HEK293 (cell line): ENCODE measurements at regions not wholly inside any gene's neighbourhood (a gene's known extent, or its start where the extent isn't known, plus 50 kb on each side); places are given as distances from the start of the nearest gene placed in this dataset.

ENCODE experiments used
- FEZF1 ChIP-seq: fragments of 450-650 bp; formaldehyde crosslinking; IDR thresholded peaks from 2 replicates; pipeline ENCODE4 v1.5.1; 2016; ENCODE audit warnings: missing biosample characterization, missing genetic modification characterization
- SALL2 ChIP-seq: fragments of 450-650 bp; formaldehyde crosslinking; IDR thresholded peaks from 2 replicates; pipeline ENCODE4 v1.5.0; 2017; ENCODE audit warnings: missing biosample characterization, mild to moderate bottlenecking, missing genetic modification characterization, borderline replicate concordance
- ZNF24 ChIP-seq: fragments of 450-650 bp; formaldehyde crosslinking; IDR thresholded peaks from 2 replicates; pipeline ENCODE4 v1.5.1; 2016; ENCODE audit warnings: missing biosample characterization, missing genetic modification characterization
- ZNF274 ChIP-seq, 2 experiments: fragments of 200-500 bp in 1 of 2; fragments of 450-650 bp in 1 of 2; sonication (Bioruptor generic) in 1 of 2; formaldehyde crosslinking in 1 of 2; IDR thresholded peaks; 2 replicates each; pipeline versions ENCODE4 v1.5.1 to v1.6.1; 2014 to 2016; ENCODE audit warnings: borderline replicate concordance in 1 of 2, inconsistent platforms in 1 of 2, low read length in 1 of 2, missing biosample characterization in 1 of 2, missing genetic modification characterization in 1 of 2
- ZNF548 ChIP-seq: fragments of 450-650 bp; formaldehyde crosslinking; IDR thresholded peaks from 2 replicates; pipeline ENCODE4 v1.5.1; 2016; ENCODE audit warnings: missing biosample characterization, missing genetic modification characterization
- TF ChIP-seq, protein P1 (sequence below): fragments of 450-650 bp; formaldehyde crosslinking; IDR thresholded peaks from 2 replicates; pipeline ENCODE4 v1.5.1; 2016; ENCODE audit warnings: missing biosample characterization, missing genetic modification characterization
- TF ChIP-seq, protein P2 (sequence below): fragments of 450-650 bp; formaldehyde crosslinking; IDR thresholded peaks from 2 replicates; pipeline ENCODE4 v1.5.1; 2016; ENCODE audit warnings: missing biosample characterization, missing genetic modification characterization
- TF ChIP-seq, protein P3 (sequence below): fragments of 450-650 bp; formaldehyde crosslinking; IDR thresholded peaks from 2 replicates; pipeline ENCODE4 v1.5.1; 2016; ENCODE audit warnings: missing biosample characterization, missing genetic modification characterization, borderline replicate concordance

DNA sequence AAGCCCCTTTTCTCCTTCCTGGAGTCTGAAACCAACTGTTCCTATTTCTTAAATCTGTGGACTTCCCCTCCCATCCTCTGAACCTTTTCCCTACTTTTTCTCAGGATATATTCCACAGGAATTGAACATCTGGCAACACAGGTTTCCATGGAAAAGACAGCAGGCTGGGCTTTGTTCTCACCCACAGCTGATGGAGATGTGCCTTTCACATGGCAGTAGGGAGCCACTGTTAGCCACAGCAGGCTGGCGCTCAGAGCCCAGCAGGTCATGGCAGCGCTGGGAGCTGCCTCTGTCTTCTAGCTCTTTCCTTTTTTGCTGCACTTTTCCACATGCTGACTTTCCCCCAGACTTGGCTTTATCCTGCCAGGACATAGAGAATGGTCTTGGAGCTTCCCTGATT lies 116.4 kb upstream of the NLRP1 start:
- TF ChIP-seq, protein P1, sequence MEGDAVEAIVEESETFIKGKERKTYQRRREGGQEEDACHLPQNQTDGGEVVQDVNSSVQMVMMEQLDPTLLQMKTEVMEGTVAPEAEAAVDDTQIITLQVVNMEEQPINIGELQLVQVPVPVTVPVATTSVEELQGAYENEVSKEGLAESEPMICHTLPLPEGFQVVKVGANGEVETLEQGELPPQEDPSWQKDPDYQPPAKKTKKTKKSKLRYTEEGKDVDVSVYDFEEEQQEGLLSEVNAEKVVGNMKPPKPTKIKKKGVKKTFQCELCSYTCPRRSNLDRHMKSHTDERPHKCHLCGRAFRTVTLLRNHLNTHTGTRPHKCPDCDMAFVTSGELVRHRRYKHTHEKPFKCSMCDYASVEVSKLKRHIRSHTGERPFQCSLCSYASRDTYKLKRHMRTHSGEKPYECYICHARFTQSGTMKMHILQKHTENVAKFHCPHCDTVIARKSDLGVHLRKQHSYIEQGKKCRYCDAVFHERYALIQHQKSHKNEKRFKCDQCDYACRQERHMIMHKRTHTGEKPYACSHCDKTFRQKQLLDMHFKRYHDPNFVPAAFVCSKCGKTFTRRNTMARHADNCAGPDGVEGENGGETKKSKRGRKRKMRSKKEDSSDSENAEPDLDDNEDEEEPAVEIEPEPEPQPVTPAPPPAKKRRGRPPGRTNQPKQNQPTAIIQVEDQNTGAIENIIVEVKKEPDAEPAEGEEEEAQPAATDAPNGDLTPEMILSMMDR, result no peak
- TF ChIP-seq ZNF274 (IDR thresholded peaks at IDR 0.05; ENCODE audit: low read length) (no peak), ZNF274 (tag by site-specific recombination; IDR thresholded peaks at IDR 0.05; ENCODE audit: borderline replicate concordance) (no peak), SALL2 (tag by site-specific recombination) (no peak), FEZF1 (no peak), ZNF548 (tag by site-specific recombination) (no peak), ZNF24 (tag by site-specific recombination) (no peak)
- TF ChIP-seq, protein P2, sequence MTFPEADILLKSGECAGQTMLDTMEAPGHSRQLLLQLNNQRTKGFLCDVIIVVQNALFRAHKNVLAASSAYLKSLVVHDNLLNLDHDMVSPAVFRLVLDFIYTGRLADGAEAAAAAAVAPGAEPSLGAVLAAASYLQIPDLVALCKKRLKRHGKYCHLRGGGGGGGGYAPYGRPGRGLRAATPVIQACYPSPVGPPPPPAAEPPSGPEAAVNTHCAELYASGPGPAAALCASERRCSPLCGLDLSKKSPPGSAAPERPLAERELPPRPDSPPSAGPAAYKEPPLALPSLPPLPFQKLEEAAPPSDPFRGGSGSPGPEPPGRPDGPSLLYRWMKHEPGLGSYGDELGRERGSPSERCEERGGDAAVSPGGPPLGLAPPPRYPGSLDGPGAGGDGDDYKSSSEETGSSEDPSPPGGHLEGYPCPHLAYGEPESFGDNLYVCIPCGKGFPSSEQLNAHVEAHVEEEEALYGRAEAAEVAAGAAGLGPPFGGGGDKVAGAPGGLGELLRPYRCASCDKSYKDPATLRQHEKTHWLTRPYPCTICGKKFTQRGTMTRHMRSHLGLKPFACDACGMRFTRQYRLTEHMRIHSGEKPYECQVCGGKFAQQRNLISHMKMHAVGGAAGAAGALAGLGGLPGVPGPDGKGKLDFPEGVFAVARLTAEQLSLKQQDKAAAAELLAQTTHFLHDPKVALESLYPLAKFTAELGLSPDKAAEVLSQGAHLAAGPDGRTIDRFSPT, result no peak
- TF ChIP-seq, protein P3, sequence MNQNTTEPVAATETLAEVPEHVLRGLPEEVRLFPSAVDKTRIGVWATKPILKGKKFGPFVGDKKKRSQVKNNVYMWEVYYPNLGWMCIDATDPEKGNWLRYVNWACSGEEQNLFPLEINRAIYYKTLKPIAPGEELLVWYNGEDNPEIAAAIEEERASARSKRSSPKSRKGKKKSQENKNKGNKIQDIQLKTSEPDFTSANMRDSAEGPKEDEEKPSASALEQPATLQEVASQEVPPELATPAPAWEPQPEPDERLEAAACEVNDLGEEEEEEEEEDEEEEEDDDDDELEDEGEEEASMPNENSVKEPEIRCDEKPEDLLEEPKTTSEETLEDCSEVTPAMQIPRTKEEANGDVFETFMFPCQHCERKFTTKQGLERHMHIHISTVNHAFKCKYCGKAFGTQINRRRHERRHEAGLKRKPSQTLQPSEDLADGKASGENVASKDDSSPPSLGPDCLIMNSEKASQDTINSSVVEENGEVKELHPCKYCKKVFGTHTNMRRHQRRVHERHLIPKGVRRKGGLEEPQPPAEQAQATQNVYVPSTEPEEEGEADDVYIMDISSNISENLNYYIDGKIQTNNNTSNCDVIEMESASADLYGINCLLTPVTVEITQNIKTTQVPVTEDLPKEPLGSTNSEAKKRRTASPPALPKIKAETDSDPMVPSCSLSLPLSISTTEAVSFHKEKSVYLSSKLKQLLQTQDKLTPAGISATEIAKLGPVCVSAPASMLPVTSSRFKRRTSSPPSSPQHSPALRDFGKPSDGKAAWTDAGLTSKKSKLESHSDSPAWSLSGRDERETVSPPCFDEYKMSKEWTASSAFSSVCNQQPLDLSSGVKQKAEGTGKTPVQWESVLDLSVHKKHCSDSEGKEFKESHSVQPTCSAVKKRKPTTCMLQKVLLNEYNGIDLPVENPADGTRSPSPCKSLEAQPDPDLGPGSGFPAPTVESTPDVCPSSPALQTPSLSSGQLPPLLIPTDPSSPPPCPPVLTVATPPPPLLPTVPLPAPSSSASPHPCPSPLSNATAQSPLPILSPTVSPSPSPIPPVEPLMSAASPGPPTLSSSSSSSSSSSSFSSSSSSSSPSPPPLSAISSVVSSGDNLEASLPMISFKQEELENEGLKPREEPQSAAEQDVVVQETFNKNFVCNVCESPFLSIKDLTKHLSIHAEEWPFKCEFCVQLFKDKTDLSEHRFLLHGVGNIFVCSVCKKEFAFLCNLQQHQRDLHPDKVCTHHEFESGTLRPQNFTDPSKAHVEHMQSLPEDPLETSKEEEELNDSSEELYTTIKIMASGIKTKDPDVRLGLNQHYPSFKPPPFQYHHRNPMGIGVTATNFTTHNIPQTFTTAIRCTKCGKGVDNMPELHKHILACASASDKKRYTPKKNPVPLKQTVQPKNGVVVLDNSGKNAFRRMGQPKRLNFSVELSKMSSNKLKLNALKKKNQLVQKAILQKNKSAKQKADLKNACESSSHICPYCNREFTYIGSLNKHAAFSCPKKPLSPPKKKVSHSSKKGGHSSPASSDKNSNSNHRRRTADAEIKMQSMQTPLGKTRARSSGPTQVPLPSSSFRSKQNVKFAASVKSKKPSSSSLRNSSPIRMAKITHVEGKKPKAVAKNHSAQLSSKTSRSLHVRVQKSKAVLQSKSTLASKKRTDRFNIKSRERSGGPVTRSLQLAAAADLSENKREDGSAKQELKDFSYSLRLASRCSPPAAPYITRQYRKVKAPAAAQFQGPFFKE, result no peak
